H1 (cell line): ENCODE measurements at regions not wholly inside any gene's neighbourhood (a gene's known extent, or its start where the extent isn't known, plus 50 kb on each side); places are given as distances from the start of the nearest gene placed in this dataset.

Source experiments
- CTCF ChIA-PET: fragments of 300-600 bp; sonication (Branson Sonifier 250); formaldehyde crosslinking; loops from one replicate; lab custom pipeline; 2021; ENCODE audit not compliant: partially characterized antibody; lab: Charles Lee
- POLR2A ChIA-PET: fragments of 300-600 bp; sonication (Branson Sonifier 250); formaldehyde crosslinking; loops from one replicate; lab custom pipeline; 2021; ENCODE audit warnings: inconsistent platforms; ENCODE audit not compliant: partially characterized antibody; lab: Charles Lee
- DNase-seq, 2 experiments: peaks; one replicate each; pipeline versions ENCODE4 v3.0.0 to v3.0.0-alpha.2; 2010 to 2022; ENCODE audit warnings: low spot score in 2 of 2, low read depth in 1 of 2, mixed read lengths in 1 of 2
- FAIRE-seq: peaks from 2 replicates; lab custom pipeline; 2011; peaks lifted over from hg19 to GRCh38; lab: Jason Lieb, UNC
- H2AFZ ChIP-seq: 2 replicates; pipeline ENCODE4 v1.8.1; 2012; ENCODE audit warnings: low read length, inconsistent platforms
- H2AK5ac ChIP-seq: 2 replicates; pipeline ENCODE4 v1.6.1; 2013; ENCODE audit warnings: low read depth, low read length
- H2BK120ac ChIP-seq: replicated peaks from 2 replicates; pipeline ENCODE3; 2013; ENCODE audit warnings: low read depth, low read length, inconsistent platforms
- H2BK12ac ChIP-seq: 2 replicates; pipeline ENCODE4 v1.6.1; 2013; ENCODE audit warnings: low read depth, low read length
- H2BK15ac ChIP-seq: 2 replicates; pipeline ENCODE4 v1.6.1; 2013; ENCODE audit warnings: low read length
- H2BK20ac ChIP-seq: 2 replicates; pipeline ENCODE4 v1.6.1; 2013; ENCODE audit warnings: low read length
- H2BK5ac ChIP-seq: 2 replicates; pipeline ENCODE4 v1.6.1; 2013; ENCODE audit warnings: low read depth, low read length
- H3K14ac ChIP-seq: 2 replicates; pipeline ENCODE4 v1.6.1; 2013; ENCODE audit warnings: inconsistent platforms; ENCODE audit not compliant: insufficient read length
- H3K18ac ChIP-seq: 2 replicates; pipeline ENCODE4 v1.6.1; 2013; ENCODE audit warnings: low read length; ENCODE audit errors: extremely low read depth
- H3K23ac ChIP-seq: 2 replicates; pipeline ENCODE4 v1.6.1; 2013; ENCODE audit warnings: inconsistent platforms; ENCODE audit not compliant: insufficient read length
- H3K23me2 ChIP-seq: 2 replicates; pipeline ENCODE4 v1.6.1; 2013; ENCODE audit warnings: low read depth, low read length
- H3K27ac ChIP-seq: 2 replicates; pipeline ENCODE4 v1.6.1; 2011; ENCODE audit warnings: low read depth, low read length, inconsistent platforms
- H3K27me3 ChIP-seq, 4 experiments: replicated peaks in 1 of 4; 1 replicate in 1 of 4; 2 replicates in 3 of 4; pipeline versions ENCODE4 v1.6.1 to v1.8.1; 2011 to 2013; ENCODE audit warnings: low read length in 3 of 4, mild to moderate bottlenecking in 3 of 4, inconsistent platforms in 2 of 4, mixed read lengths in 2 of 4, moderate library complexity in 1 of 4; ENCODE audit not compliant: control insufficient read depth in 3 of 4, insufficient read depth in 3 of 4; ENCODE audit errors: extremely low read depth in 1 of 4
- H3K36me3 ChIP-seq, 4 experiments: 2 replicates each; pipeline versions ENCODE4 v1.6.1 to v1.8.1; 2011 to 2013; ENCODE audit warnings: mild to moderate bottlenecking in 4 of 4, low read length in 3 of 4, moderate library complexity in 2 of 4, control low read depth in 1 of 4, inconsistent platforms in 1 of 4; ENCODE audit not compliant: insufficient read depth in 4 of 4, control insufficient read depth in 2 of 4
- H3K4ac ChIP-seq: replicated peaks from 2 replicates; pipeline ENCODE3; 2013; ENCODE audit warnings: low read length, low read depth, mixed read lengths, inconsistent platforms; ENCODE audit not compliant: insufficient read length
- H3K4me1 ChIP-seq, 4 experiments: replicated peaks in 1 of 4; 1 replicate in 1 of 4; 2 replicates in 3 of 4; pipeline versions ENCODE4 v1.6.1 to v1.8.1; 2011 to 2013; ENCODE audit warnings: low read length in 3 of 4, inconsistent platforms in 2 of 4, mixed read lengths in 1 of 4; ENCODE audit not compliant: insufficient read depth in 4 of 4, control insufficient read depth in 3 of 4
- H3K4me2 ChIP-seq, 2 experiments: 2 replicates each; pipeline versions ENCODE4 v1.6.1 to v1.8.1; 2011 to 2013; ENCODE audit warnings: low read depth in 2 of 2, low read length in 2 of 2, control low read depth in 1 of 2, inconsistent platforms in 1 of 2, mild to moderate bottlenecking in 1 of 2; ENCODE audit not compliant: insufficient read depth in 1 of 2
- H3K4me3 ChIP-seq, 4 experiments: fragments of 200-600, 300-600 bp in 1 of 4; sonication (generic), shearing (Covaris generic), sonication (Bioruptor Twin) in 1 of 4; 2 replicates each; pipeline versions ENCODE4 v1.5.1 to v1.8.1; 2011 to 2016; ENCODE audit warnings: low read length in 4 of 4, low read depth in 3 of 4, control low read depth in 2 of 4, inconsistent platforms in 2 of 4, mild to moderate bottlenecking in 2 of 4, mixed read lengths in 1 of 4, moderate library complexity in 1 of 4; ENCODE audit not compliant: insufficient read depth in 2 of 4; ENCODE audit errors: extremely low read depth in 1 of 4
- H3K56ac ChIP-seq: replicated peaks from 2 replicates; pipeline ENCODE3; 2013; ENCODE audit warnings: low read depth, mild to moderate bottlenecking, mixed read lengths, low read length, inconsistent platforms; ENCODE audit not compliant: insufficient read length
- H3K79me1 ChIP-seq: 2 replicates; pipeline ENCODE4 v1.6.1; 2013; ENCODE audit warnings: low read depth, low read length, control low read depth
- H3K79me2 ChIP-seq, 2 experiments: 2 replicates each; pipeline versions ENCODE4 v1.6.1 to v1.8.1; 2012 to 2013; ENCODE audit warnings: low read length in 2 of 2, mild to moderate bottlenecking in 2 of 2, inconsistent platforms in 1 of 2; ENCODE audit not compliant: insufficient read depth in 2 of 2, control insufficient read depth in 1 of 2
- H3K9ac ChIP-seq, 4 experiments: replicated peaks in 1 of 4; 1 replicate in 1 of 4; 2 replicates in 3 of 4; pipeline versions ENCODE4 v1.6.1 to v1.8.1; 2011 to 2013; ENCODE audit warnings: low read depth in 3 of 4, low read length in 3 of 4, control low read depth in 2 of 4, mild to moderate bottlenecking in 2 of 4, moderate library complexity in 2 of 4, inconsistent platforms in 1 of 4; ENCODE audit errors: extremely low read depth in 1 of 4
- H3K9me3 ChIP-seq, 2 experiments: 2 replicates each; pipeline versions ENCODE4 v1.6.1 to v1.8.1; 2012 to 2013; ENCODE audit warnings: mild to moderate bottlenecking in 2 of 2, moderate library complexity in 2 of 2, control low read depth in 1 of 2, inconsistent platforms in 1 of 2, low read depth in 1 of 2, low read length in 1 of 2, mixed read lengths in 1 of 2; ENCODE audit not compliant: insufficient read depth in 2 of 2
- H4K20me1 ChIP-seq, 2 experiments: replicated peaks in 1 of 2; 2 replicates each; pipeline versions ENCODE3 to v1.8.1; 2011 to 2013; ENCODE audit warnings: inconsistent platforms in 2 of 2, low read length in 2 of 2, mild to moderate bottlenecking in 1 of 2; ENCODE audit not compliant: insufficient read depth in 2 of 2, control insufficient read depth in 1 of 2
- H4K5ac ChIP-seq: 2 replicates; pipeline ENCODE4 v1.6.1; 2013; ENCODE audit warnings: low read length, low read depth, mixed read lengths, inconsistent platforms; ENCODE audit not compliant: insufficient read length
- H4K8ac ChIP-seq: 2 replicates; pipeline ENCODE4 v1.8.0; 2013; ENCODE audit warnings: mild to moderate bottlenecking, moderate library complexity, low read length, inconsistent platforms; ENCODE audit not compliant: insufficient read depth; ENCODE audit errors: extremely low read depth
- H4K91ac ChIP-seq: replicated peaks from 2 replicates; pipeline ENCODE3; 2013; ENCODE audit warnings: low read length, mixed read lengths, inconsistent platforms; ENCODE audit not compliant: insufficient read length
- BACH1 ChIP-seq: IDR thresholded peaks from 2 replicates; pipeline ENCODE4 v1.6.1; 2012; ENCODE audit warnings: low read length, improper control_type of control experiment
- GABPA ChIP-seq: IDR thresholded peaks from 2 replicates; pipeline ENCODE4 v1.6.1; 2011; ENCODE audit warnings: mild to moderate bottlenecking, low read length, moderate library complexity, borderline replicate concordance; ENCODE audit not compliant: insufficient read depth
- GTF2F1 ChIP-seq: IDR thresholded peaks from 2 replicates; pipeline ENCODE4 v1.6.1; 2012; ENCODE audit warnings: low read depth, low read length, improper control_type of control experiment, borderline replicate concordance
- ZNF274 ChIP-seq: IDR thresholded peaks from 2 replicates; pipeline ENCODE4 v1.7.0; 2012; ENCODE audit warnings: low read length, borderline replicate concordance; ENCODE audit errors: extremely low read depth
- WGBS, 2 experiments: shearing (Covaris generic) in 1 of 2; methylation state at CpG; one replicate each; pipeline versions ENCODE4 v1.1.6 to v1.1.7; 2013 to 2015; ENCODE audit warnings: low lambda C conversion rate in 2 of 2, mixed read lengths in 2 of 2, inconsistent platforms in 1 of 2, low coverage in 1 of 2, missing lambda C conversion rate in 1 of 2; ENCODE audit not compliant: insufficient replicate concordance in 2 of 2, insufficient coverage in 1 of 2, insufficient read length in 1 of 2; ENCODE audit errors: extremely low coverage in 1 of 2, missing lambda C conversion rate in 1 of 2; 5-methylcytosine and 5-hydroxymethylcytosine counted together

DNA sequence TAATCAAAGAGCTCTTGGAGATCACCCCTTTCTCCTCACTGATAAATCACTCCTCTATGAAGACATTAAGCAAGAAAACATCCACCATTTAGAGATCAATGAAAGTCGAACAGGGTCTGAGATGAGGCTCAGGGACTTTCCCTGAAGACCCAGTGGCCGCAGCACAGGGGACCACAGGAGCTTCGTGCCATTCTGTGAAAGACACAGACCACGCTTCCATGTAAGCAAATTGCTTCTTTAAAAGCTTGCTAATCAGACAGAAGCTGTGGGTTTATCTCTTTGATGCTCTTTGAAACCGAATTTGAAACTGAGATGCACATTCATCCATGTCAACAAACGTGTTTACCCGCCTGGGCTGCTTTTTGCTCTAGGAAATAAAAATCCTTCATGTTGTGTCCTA is 231.9 kb upstream of the PPP2R2D start:
- ChIA-PET CTCF (no interaction called here), POLR2A (no interaction called here)
- DNase-seq (no peak), FAIRE-seq (no peak)
- no peaks in the 10 kb centered on the region for H3K79me1 ChIP-seq
- no peak overlapping the region for H3K4ac ChIP-seq
- no peak overlapping the region for H2AK5ac ChIP-seq
- H3K56ac ChIP-seq: no peak overlapping the region
- H2AFZ ChIP-seq: no peak overlapping the region
- H4K20me1 ChIP-seq: no peaks in the 10 kb centered on the region
- no peak overlapping the region for H3K27ac ChIP-seq
- H3K79me2 ChIP-seq: no peaks in the 10 kb centered on the region
- no peak overlapping the region for H2BK12ac ChIP-seq
- H3K9me3 ChIP-seq: peaks cover 0 to 4% of the 10 kb centered on the region in 2 experiments; a peak in 2 of 4 replicates
- H3K23me2 ChIP-seq: peaks cover 5% of the 10 kb centered on the region; the same call in 1 of the 2 replicates
- no peak overlapping the region for H2BK15ac ChIP-seq
- no peak overlapping the region for H3K4me3 ChIP-seq
- no peak overlapping the region for H2BK120ac ChIP-seq
- no peak overlapping the region for H4K5ac ChIP-seq
- H2BK20ac ChIP-seq: no peak overlapping the region
- no peak overlapping the region for H3K14ac ChIP-seq
- no peaks in the 10 kb centered on the region for H3K27me3 ChIP-seq
- H3K36me3 ChIP-seq: no peaks in the 10 kb centered on the region
- no peak overlapping the region for H2BK5ac ChIP-seq
- H3K4me1 ChIP-seq: no peaks in the 10 kb centered on the region; a peak in 1 of 7 replicates
- WGBS, 2 experiments: 72% methylated on average over 7 of the region's 7 CpGs; no CpG with 5 or more reads in 1 of the 2 experiments
- H4K8ac ChIP-seq: no peak overlapping the region
- no peak overlapping the region for H3K18ac ChIP-seq
- H4K91ac ChIP-seq: no peak overlapping the region
- H3K23ac ChIP-seq: no peak overlapping the region
- no peak overlapping the region for H3K4me2 ChIP-seq
- H3K9ac ChIP-seq: no peak overlapping the region
- TF ChIP-seq GTF2F1 (no peak), GABPA (no peak), BACH1 (no peak), ZNF274 (no peak)
